Thyroid gland (tissue), 4 donors: ENCODE measurements at regions not wholly inside any gene's neighbourhood (a gene's known extent, or its start where the extent isn't known, plus 50 kb on each side); places are given as distances from the start of the nearest gene placed in this dataset.

Source experiments
- DNase-seq, 2 donors: peaks; one replicate each; pipeline ENCODE4 v3.0.0-alpha.2; 2019
- H3K27ac ChIP-seq, 3 donors: fragments of 200-600 bp; sonication (generic); 1 replicate in 2 of 3; 2 replicates in 1 of 3; pipeline ENCODE4 v1.5.1; 2016 to 2019; ENCODE audit warnings: mild to moderate bottlenecking in 1 of 3, moderate library complexity in 1 of 3
- H3K27me3 ChIP-seq: fragments of 200-600 bp; sonication (generic); one replicate; pipeline ENCODE4 v1.5.1; 2019
- H3K36me3 ChIP-seq, 2 donors: fragments of 200-600 bp; sonication (generic); one replicate each; pipeline ENCODE4 v1.5.1; 2016 to 2019
- H3K4me1 ChIP-seq, 2 donors: fragments of 200-600 bp; sonication (generic); one replicate each; pipeline ENCODE4 v1.5.1; 2017 to 2019
- H3K4me3 ChIP-seq, 3 donors: fragments of 200-600 bp; sonication (generic); replicated peaks in 1 of 3; 1 replicate in 2 of 3; 2 replicates in 1 of 3; pipeline ENCODE4 v1.5.1; 2016; ENCODE audit warnings: mild to moderate bottlenecking in 1 of 3
- H3K9me3 ChIP-seq: fragments of 200-600 bp; sonication (generic); one replicate; pipeline ENCODE4 v1.5.1; 2017
- CTCF ChIP-seq, 6 experiments: fragments of 200-600 bp in 3 of 6; fragments of 450-650 bp in 3 of 6; sonication (generic) in 3 of 6; IDR thresholded peaks; one replicate each; pipeline ENCODE4 v1.5.1; 2016 to 2019; ENCODE audit warnings: antibody characterized with exemption in 6 of 6, mild to moderate bottlenecking in 2 of 6, inconsistent platforms in 1 of 6, moderate library complexity in 1 of 6
- POLR2A ChIP-seq, 2 donors: fragments of 450-650 bp; IDR thresholded peaks; one replicate each; pipeline ENCODE4 v1.6.1; 2017; ENCODE audit warnings: antibody characterized with exemption in 2 of 2, mild to moderate bottlenecking in 2 of 2, moderate library complexity in 1 of 2
- WGBS, 2 donors: methylation state at CpG; one replicate each; pipeline ENCODE4 v1.1.5; 2017; 5-methylcytosine and 5-hydroxymethylcytosine counted together
- intact Hi-C: fragments of 100-400 bp; cut with DNase I; formaldehyde crosslinking; loops from one replicate; pipeline ENCODE4 v1.15.1; 2023

GRCh38 chr4:79013756-79014155 is 74.5 kb upstream of the PAQR3 start:
- Histone ChIP-seq H3K4me1 (no peaks in the 10 kb centered on the region), H3K27ac (no peak overlapping the region), H3K4me3 (no peak overlapping the region), H3K9me3 (no peaks in the 10 kb centered on the region), H3K27me3 (no peaks in the 10 kb centered on the region), H3K36me3 (no peaks in the 10 kb centered on the region)
- no peak for DNase-seq
- 70 to 78% methylated on average over 3 of the region's 3 CpGs for WGBS, 2 donors
- TF ChIP-seq CTCF (IDR thresholded peaks at IDR 0.05) (no peak), POLR2A (IDR thresholded peaks at IDR 0.05) (no peak)
- intact Hi-C loops, result no loop called here

DNA sequence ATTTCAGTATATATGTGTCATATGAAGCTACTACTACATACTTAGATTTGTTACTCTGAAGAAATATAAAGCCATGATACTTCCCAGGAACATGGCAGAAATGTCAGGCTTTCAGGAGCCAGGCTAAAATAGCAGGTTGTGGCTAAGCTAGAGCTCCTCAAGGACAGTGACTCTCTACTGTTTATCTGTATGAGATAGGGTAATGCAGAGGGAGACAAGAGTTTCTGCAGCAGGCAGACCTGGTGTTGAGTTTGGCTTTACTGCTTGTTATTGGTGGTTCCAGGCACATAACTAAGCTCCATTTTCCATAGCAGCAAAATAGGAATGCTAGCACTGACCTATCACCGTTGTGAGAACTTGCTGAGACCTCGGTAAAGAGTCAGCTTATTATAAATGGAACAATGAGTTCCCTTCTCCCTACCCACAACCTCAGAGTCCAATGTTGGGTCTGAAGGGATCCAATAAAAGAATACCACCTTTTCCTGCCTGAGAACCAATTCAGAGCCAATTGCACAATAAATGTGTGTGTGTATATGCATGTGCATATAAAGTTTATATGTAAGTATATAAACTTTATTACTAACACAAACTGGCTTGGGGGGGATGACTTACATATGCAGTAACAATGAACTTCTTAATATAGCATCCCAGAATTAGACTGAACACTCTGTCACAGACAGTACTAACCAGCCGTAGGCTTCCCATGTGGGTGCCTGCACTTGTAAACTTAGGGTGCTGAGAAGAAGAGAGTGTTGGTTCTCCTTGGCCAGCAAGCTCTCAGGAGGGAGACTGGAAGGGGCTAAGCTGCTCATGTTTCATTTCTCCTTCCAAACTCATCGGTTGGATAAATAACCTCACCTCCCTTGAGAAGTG is 51.9 kb upstream of the PAQR3 start:
- Histone ChIP-seq H3K4me1 (no peaks in the 10 kb centered on the region), H3K36me3 (no peaks in the 10 kb centered on the region), H3K9me3 (no peaks in the 10 kb centered on the region), H3K27ac (no peak overlapping the region), H3K27me3 (no peaks in the 10 kb centered on the region), H3K4me3 (no peak overlapping the region)
- no peak for TF ChIP-seq POLR2A (IDR thresholded peaks at IDR 0.05)
- TF ChIP-seq CTCF (IDR thresholded peaks at IDR 0.05), result no peak
- no peak for DNase-seq
- WGBS, 2 donors, result 68 to 70% methylated on average over 4 of the region's 4 CpGs
- intact Hi-C loops, result no loop called here

GRCh38 chr4:78989697-78990270 is 50.5 kb upstream of the PAQR3 start:
- Histone ChIP-seq H3K27me3 (no peaks in the 10 kb centered on the region), H3K9me3 (no peaks in the 10 kb centered on the region), H3K4me3 (no peak overlapping the region), H3K27ac (no peak overlapping the region), H3K4me1 (no peaks in the 10 kb centered on the region), H3K36me3 (no peaks in the 10 kb centered on the region)
- WGBS, 2 donors, result 63 to 76% methylated on average over 19 of the region's 19 CpGs
- TF ChIP-seq POLR2A (IDR thresholded peaks at IDR 0.05) (no peak), CTCF (IDR thresholded peaks at IDR 0.05) (no peak)
- no peak for DNase-seq
- intact Hi-C loops, result no loop called here
